ENCODE measurements at regions not wholly inside any gene's neighbourhood (a gene's known extent, or its start where the extent isn't known, plus 50 kb on each side); places are given as distances from the start of the nearest gene placed in this dataset.

GRCh38 chr13:57003682-57004081, 137.0 kb upstream of the PRR20A start:
- DNase-seq, result no peak

GRCh38 chr13:57017357-57017756, 123.4 kb upstream of the PRR20A start:
- DNase-seq, result no peak

GRCh38 chr13:57018915-57019314, 121.8 kb upstream of the PRR20A start:
- DNase-seq, result no peak

GRCh38 chr13:57030671-57031070, 110.0 kb upstream of the PRR20A start:
- peak; percentile 6 for DNase-seq

- no peak for DNase-seq
These were observed 104.4 kb upstream of the PRR20A start for GRCh38 chr13:57036290-57036689.

GRCh38 chr13:57044910-57045309, 95.8 kb upstream of the PRR20A start:
- no peak for DNase-seq

GRCh38 chr13:57045826-57046546, 94.7 kb upstream of the PRR20A start:
- peak; percentile 68 for DNase-seq

- no peak for DNase-seq
These were observed 84.0 kb upstream of the PRR20A start for GRCh38 chr13:57056601-57057180.

- no peak for DNase-seq
These were observed 77.7 kb upstream of the PRR20A start for GRCh38 chr13:57063007-57063406.

- no peak for DNase-seq
These were observed 66.7 kb upstream of the PRR20A start for GRCh38 chr13:57073983-57074382.

GRCh38 chr13:57075588-57075987, 65.1 kb upstream of the PRR20A start:
- no peak for DNase-seq

GRCh38 chr13:57087006-57087405, 53.7 kb upstream of the PRR20A start:
- no peak for DNase-seq

Data from DMS53 (cell line).